Sigmoid colon (tissue), 4 donors: ENCODE measurements at regions not wholly inside any gene's neighbourhood (a gene's known extent, or its start where the extent isn't known, plus 50 kb on each side); places are given as distances from the start of the nearest gene placed in this dataset.

Experiments
- POLR2A ChIP-seq, 2 donors: fragments of 450-650 bp; IDR thresholded peaks; one replicate each; pipeline ENCODE4 v1.6.1; 2016; ENCODE audit warnings: antibody characterized with exemption in 2 of 2, mild to moderate bottlenecking in 2 of 2, moderate library complexity in 2 of 2
- POLR2AphosphoS5 ChIP-seq, 4 donors: sonication (generic); formaldehyde crosslinking; IDR thresholded peaks; one replicate each; pipeline ENCODE4 v1.6.1; 2017; ENCODE audit warnings: antibody characterized with exemption in 4 of 4
- TF ChIP-seq, protein P1 (sequence below), 4 experiments: fragments of 450-650 bp in 3 of 4; fragments of 200-600 bp in 1 of 4; IDR thresholded peaks; one replicate each; pipeline ENCODE4 v1.5.1; 2016 to 2019; ENCODE audit warnings: antibody characterized with exemption in 4 of 4, mild to moderate bottlenecking in 3 of 4, moderate library complexity in 2 of 4

DNA sequence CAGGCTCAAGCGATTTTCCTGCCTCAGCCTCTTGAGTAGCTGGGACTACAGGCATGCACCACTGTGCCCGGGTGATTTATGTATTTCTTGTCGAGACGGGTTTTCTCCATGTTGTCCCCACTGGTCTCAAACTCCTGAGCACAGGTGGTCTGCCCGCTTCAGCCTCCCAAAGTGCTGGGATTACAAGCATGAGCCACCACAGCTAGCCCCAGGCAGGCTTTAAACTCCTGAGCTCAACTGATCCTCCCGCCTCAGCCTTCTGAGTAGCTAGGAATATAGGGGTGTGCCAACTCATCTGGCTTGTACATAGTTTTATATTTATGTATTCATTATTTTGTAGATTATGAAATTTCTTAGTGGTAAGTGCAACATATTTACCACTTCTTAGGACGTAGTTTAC lies 198.8 kb upstream of the MCTP2 start:
- TF ChIP-seq, protein P1, sequence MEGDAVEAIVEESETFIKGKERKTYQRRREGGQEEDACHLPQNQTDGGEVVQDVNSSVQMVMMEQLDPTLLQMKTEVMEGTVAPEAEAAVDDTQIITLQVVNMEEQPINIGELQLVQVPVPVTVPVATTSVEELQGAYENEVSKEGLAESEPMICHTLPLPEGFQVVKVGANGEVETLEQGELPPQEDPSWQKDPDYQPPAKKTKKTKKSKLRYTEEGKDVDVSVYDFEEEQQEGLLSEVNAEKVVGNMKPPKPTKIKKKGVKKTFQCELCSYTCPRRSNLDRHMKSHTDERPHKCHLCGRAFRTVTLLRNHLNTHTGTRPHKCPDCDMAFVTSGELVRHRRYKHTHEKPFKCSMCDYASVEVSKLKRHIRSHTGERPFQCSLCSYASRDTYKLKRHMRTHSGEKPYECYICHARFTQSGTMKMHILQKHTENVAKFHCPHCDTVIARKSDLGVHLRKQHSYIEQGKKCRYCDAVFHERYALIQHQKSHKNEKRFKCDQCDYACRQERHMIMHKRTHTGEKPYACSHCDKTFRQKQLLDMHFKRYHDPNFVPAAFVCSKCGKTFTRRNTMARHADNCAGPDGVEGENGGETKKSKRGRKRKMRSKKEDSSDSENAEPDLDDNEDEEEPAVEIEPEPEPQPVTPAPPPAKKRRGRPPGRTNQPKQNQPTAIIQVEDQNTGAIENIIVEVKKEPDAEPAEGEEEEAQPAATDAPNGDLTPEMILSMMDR (IDR thresholded peaks at IDR 0.05): no peak
- TF ChIP-seq POLR2A (IDR thresholded peaks at IDR 0.05): no peak
- TF ChIP-seq POLR2AphosphoS5 (IDR thresholded peaks at IDR 0.05): no peak
